HepG2 (cell line): ENCODE measurements at regions not wholly inside any gene's neighbourhood (a gene's known extent, or its start where the extent isn't known, plus 50 kb on each side); places are given as distances from the start of the nearest gene placed in this dataset.

Experiments used
- CBFB ChIP-seq: sonication (generic); formaldehyde crosslinking; IDR thresholded peaks from 2 replicates; pipeline ENCODE4 v1.4.0; 2020; ENCODE audit warnings: missing genetic modification reagents
- GATAD1 ChIP-seq: IDR thresholded peaks from 2 replicates; pipeline ENCODE4 v1.6.1; 2016; ENCODE audit warnings: missing genetic modification reagents, missing compliant biosample characterization
- GTF3A ChIP-seq: sonication (generic); formaldehyde crosslinking; conservative IDR thresholded peaks from 2 replicates; pipeline ENCODE4 v1.4.0; 2020; ENCODE audit warnings: mild to moderate bottlenecking, missing genetic modification reagents
- KDM5B ChIP-seq: sonication (generic); formaldehyde crosslinking; IDR thresholded peaks from 2 replicates; pipeline ENCODE4 v1.4.0; 2020; ENCODE audit warnings: missing genetic modification reagents, mild to moderate bottlenecking, borderline replicate concordance
- ZBTB43 ChIP-seq: sonication (generic); formaldehyde crosslinking; conservative IDR thresholded peaks from 2 replicates; pipeline ENCODE4 v1.4.0; 2020; ENCODE audit warnings: missing genetic modification reagents

- TF ChIP-seq GATAD1 (CRISPR knock-in tag): no peak
- TF ChIP-seq CBFB (CRISPR knock-in tag): no peak
- no peak for TF ChIP-seq KDM5B (CRISPR knock-in tag)
- no peak for TF ChIP-seq ZBTB43 (CRISPR knock-in tag)
- no peak for TF ChIP-seq GTF3A (CRISPR knock-in tag)
Observed at GRCh38 chr12:114605918-114606317, 78.1 kb downstream of the TBX3 start.
